ENCODE measurements at regions not wholly inside any gene's neighbourhood (a gene's known extent, or its start where the extent isn't known, plus 50 kb on each side); places are given as distances from the start of the nearest gene placed in this dataset.

GRCh38 chr14:97846156-97846555 lies 1049.0 kb downstream of the VRK1 start:
- TF ChIP-seq SMC3 (conservative IDR thresholded peaks at IDR 0.05; ENCODE audit: poor library complexity) (no peak), MXI1 (conservative IDR thresholded peaks at IDR 0.05; ENCODE audit: poor library complexity, severe bottlenecking) (no peak), POLR2AphosphoS5 (IDR thresholded peaks at IDR 0.05) (no peak), RAD21 (conservative IDR thresholded peaks at IDR 0.05) (no peak), TAF1 (IDR thresholded peaks at IDR 0.05; ENCODE audit: low read depth) (no peak), EZH2 (IDR thresholded peaks at IDR 0.05; ENCODE audit: borderline replicate concordance, insufficient read depth, low read length, poor library complexity, severe bottlenecking) (no peak), EP300 (conservative IDR thresholded peaks at IDR 0.05; ENCODE audit: poor library complexity, severe bottlenecking) (no peak)
- TF ChIP-seq, protein P1, sequence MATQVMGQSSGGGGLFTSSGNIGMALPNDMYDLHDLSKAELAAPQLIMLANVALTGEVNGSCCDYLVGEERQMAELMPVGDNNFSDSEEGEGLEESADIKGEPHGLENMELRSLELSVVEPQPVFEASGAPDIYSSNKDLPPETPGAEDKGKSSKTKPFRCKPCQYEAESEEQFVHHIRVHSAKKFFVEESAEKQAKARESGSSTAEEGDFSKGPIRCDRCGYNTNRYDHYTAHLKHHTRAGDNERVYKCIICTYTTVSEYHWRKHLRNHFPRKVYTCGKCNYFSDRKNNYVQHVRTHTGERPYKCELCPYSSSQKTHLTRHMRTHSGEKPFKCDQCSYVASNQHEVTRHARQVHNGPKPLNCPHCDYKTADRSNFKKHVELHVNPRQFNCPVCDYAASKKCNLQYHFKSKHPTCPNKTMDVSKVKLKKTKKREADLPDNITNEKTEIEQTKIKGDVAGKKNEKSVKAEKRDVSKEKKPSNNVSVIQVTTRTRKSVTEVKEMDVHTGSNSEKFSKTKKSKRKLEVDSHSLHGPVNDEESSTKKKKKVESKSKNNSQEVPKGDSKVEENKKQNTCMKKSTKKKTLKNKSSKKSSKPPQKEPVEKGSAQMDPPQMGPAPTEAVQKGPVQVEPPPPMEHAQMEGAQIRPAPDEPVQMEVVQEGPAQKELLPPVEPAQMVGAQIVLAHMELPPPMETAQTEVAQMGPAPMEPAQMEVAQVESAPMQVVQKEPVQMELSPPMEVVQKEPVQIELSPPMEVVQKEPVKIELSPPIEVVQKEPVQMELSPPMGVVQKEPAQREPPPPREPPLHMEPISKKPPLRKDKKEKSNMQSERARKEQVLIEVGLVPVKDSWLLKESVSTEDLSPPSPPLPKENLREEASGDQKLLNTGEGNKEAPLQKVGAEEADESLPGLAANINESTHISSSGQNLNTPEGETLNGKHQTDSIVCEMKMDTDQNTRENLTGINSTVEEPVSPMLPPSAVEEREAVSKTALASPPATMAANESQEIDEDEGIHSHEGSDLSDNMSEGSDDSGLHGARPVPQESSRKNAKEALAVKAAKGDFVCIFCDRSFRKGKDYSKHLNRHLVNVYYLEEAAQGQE (IDR thresholded peaks at IDR 0.05; ENCODE audit: borderline replicate concordance), result no peak
- TF ChIP-seq, protein P2, sequence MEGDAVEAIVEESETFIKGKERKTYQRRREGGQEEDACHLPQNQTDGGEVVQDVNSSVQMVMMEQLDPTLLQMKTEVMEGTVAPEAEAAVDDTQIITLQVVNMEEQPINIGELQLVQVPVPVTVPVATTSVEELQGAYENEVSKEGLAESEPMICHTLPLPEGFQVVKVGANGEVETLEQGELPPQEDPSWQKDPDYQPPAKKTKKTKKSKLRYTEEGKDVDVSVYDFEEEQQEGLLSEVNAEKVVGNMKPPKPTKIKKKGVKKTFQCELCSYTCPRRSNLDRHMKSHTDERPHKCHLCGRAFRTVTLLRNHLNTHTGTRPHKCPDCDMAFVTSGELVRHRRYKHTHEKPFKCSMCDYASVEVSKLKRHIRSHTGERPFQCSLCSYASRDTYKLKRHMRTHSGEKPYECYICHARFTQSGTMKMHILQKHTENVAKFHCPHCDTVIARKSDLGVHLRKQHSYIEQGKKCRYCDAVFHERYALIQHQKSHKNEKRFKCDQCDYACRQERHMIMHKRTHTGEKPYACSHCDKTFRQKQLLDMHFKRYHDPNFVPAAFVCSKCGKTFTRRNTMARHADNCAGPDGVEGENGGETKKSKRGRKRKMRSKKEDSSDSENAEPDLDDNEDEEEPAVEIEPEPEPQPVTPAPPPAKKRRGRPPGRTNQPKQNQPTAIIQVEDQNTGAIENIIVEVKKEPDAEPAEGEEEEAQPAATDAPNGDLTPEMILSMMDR (IDR thresholded peaks at IDR 0.05; ENCODE audit: poor library complexity, severe bottlenecking), result no peak
- Histone ChIP-seq H3K79me2 (replicated peaks; ENCODE audit: insufficient read depth, low read length) (no peaks in the 10 kb centered on the region), H3K9me3 (ENCODE audit: low read length) (no peaks in the 10 kb centered on the region)

GRCh38 chr14:97848317-97848980 lies 1051.3 kb downstream of the VRK1 start:
- H3K79me2 ChIP-seq (replicated peaks; ENCODE audit: insufficient read depth, low read length), result no peaks in the 10 kb centered on the region
- H3K4me3 ChIP-seq (ENCODE audit: low read length), result no peak overlapping the region
- no peaks in the 10 kb centered on the region for H3K9me3 ChIP-seq (ENCODE audit: low read length)
- H3K9me2 ChIP-seq (ENCODE audit: insufficient read depth, low read length), result no peaks in the 10 kb centered on the region
- no peaks in the 10 kb centered on the region for H3K27me3 ChIP-seq (ENCODE audit: insufficient read depth, low read depth, low read length)
- H2AFZ ChIP-seq (ENCODE audit: low read depth, low read length), result no peak overlapping the region
- H3K4me2 ChIP-seq (ENCODE audit: low read length), result no peak overlapping the region
- H3K36me3 ChIP-seq (ENCODE audit: insufficient read depth, low read length), result no peaks in the 10 kb centered on the region
- H3K9ac ChIP-seq (ENCODE audit: low read length), result no peak overlapping the region
- TF ChIP-seq TAF1 (IDR thresholded peaks at IDR 0.05; ENCODE audit: low read depth) (no peak), RAD21 (conservative IDR thresholded peaks at IDR 0.05) (no peak), EZH2 (IDR thresholded peaks at IDR 0.05; ENCODE audit: borderline replicate concordance, insufficient read depth, low read length, poor library complexity, severe bottlenecking) (no peak), POLR2AphosphoS5 (IDR thresholded peaks at IDR 0.05) (no peak), SMC3 (conservative IDR thresholded peaks at IDR 0.05; ENCODE audit: poor library complexity) (no peak), EP300 (conservative IDR thresholded peaks at IDR 0.05; ENCODE audit: poor library complexity, severe bottlenecking) (no peak), MXI1 (conservative IDR thresholded peaks at IDR 0.05; ENCODE audit: poor library complexity, severe bottlenecking) (no peak)
- TF ChIP-seq, protein P1 (IDR thresholded peaks at IDR 0.05; ENCODE audit: borderline replicate concordance), result no peak
- TF ChIP-seq, protein P2 (IDR thresholded peaks at IDR 0.05; ENCODE audit: poor library complexity, severe bottlenecking), result no peak
- no peaks in the 10 kb centered on the region for H4K20me1 ChIP-seq (ENCODE audit: insufficient read depth)
- H3F3A ChIP-seq (ENCODE audit: insufficient read depth, low read length, poor library complexity, severe bottlenecking), result no peaks in the 10 kb centered on the region
- H3K27ac ChIP-seq (ENCODE audit: low read length), result no peak overlapping the region

More at GRCh38 chr14:97846156-97846555, 1049.0 kb downstream of the VRK1 start:
- H3K9me2 ChIP-seq (ENCODE audit: insufficient read depth, low read length), result no peaks in the 10 kb centered on the region
- no peaks in the 10 kb centered on the region for H4K20me1 ChIP-seq (ENCODE audit: insufficient read depth)
- no peak overlapping the region for H2AFZ ChIP-seq (ENCODE audit: low read depth, low read length)
- no peaks in the 10 kb centered on the region for H3K27me3 ChIP-seq (ENCODE audit: insufficient read depth, low read depth, low read length)
- no peak overlapping the region for H3K27ac ChIP-seq (ENCODE audit: low read length)
- H3K36me3 ChIP-seq (ENCODE audit: insufficient read depth, low read length), result no peaks in the 10 kb centered on the region
- H3K4me2 ChIP-seq (ENCODE audit: low read length), result no peak overlapping the region
- no peak overlapping the region for H3K4me3 ChIP-seq (ENCODE audit: low read length)
- H3F3A ChIP-seq (ENCODE audit: insufficient read depth, low read length, poor library complexity, severe bottlenecking), result no peaks in the 10 kb centered on the region
- no peak overlapping the region for H3K9ac ChIP-seq (ENCODE audit: low read length)

Data from neural cell (in vitro differentiated cells).